ENCODE measurements at regions not wholly inside any gene's neighbourhood (a gene's known extent, or its start where the extent isn't known, plus 50 kb on each side); places are given as distances from the start of the nearest gene placed in this dataset.
"Not testable (repeated sequence)": the region's sequence is repeated elsewhere in the genome, so short reads cannot be mapped to it uniquely, and the experiment has no call there.

DNA sequence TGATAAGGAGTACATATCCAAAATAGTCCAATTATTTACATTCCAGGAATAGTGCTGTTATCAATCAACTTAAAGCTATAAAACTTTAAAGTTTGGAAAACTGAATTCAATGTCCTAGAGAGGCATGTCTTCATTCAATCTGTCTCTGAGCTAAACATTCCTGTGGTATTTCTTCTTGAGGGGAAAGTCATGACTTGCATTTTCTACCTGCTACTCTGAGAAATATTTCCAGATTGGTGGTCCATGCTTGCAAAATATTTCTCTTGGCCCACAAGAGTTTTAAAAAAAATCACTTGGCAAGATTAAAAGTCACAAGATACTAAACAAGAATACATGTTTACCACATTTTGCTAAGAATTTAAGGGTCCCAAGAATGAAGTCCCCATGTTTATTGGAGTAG lies 63.6 kb upstream of the HGF start:
- TF ChIP-seq, protein P1, sequence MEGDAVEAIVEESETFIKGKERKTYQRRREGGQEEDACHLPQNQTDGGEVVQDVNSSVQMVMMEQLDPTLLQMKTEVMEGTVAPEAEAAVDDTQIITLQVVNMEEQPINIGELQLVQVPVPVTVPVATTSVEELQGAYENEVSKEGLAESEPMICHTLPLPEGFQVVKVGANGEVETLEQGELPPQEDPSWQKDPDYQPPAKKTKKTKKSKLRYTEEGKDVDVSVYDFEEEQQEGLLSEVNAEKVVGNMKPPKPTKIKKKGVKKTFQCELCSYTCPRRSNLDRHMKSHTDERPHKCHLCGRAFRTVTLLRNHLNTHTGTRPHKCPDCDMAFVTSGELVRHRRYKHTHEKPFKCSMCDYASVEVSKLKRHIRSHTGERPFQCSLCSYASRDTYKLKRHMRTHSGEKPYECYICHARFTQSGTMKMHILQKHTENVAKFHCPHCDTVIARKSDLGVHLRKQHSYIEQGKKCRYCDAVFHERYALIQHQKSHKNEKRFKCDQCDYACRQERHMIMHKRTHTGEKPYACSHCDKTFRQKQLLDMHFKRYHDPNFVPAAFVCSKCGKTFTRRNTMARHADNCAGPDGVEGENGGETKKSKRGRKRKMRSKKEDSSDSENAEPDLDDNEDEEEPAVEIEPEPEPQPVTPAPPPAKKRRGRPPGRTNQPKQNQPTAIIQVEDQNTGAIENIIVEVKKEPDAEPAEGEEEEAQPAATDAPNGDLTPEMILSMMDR (conservative IDR thresholded peaks at IDR 0.05; ENCODE audit: low read length) = no peak
- TF ChIP-seq EZH2phosphoT487 (IDR thresholded peaks at IDR 0.05; ENCODE audit: borderline replicate concordance, low read depth, low read length) = no peak
- H3K36me3 ChIP-seq (ENCODE audit: insufficient read depth, low read length) = no peaks in the 10 kb centered on the region; the same call in 1 of the 2 replicates
- no TSS peak for BruUV-seq (replicated peaks)
- no peak overlapping the region for H3K27ac ChIP-seq (ENCODE audit: low read depth, low read length, poor library complexity, severe bottlenecking)
- intact Hi-C loops (cut with micrococcal nuclease; ENCODE audit: unreplicated experiment) = no loop called here
- peaks cover 25% of the 10 kb centered on the region; the same call in 1 of the 2 replicates for H3K9me3 ChIP-seq (ENCODE audit: low read length)
- no peaks in the 10 kb centered on the region for H3K79me2 ChIP-seq (ENCODE audit: insufficient read depth, low read depth, low read length)
- no peaks in the 10 kb centered on the region for H4K20me1 ChIP-seq (ENCODE audit: insufficient read depth, low read length)
- H2AFZ ChIP-seq (ENCODE audit: low read length) = no peak overlapping the region
- ChIA-PET POLR2A (interaction anchor here (1.2 to 1.6 kb wide), 2 partner anchors 13 to 22 kb away, joined by 4 read pairs; no protein-coding TSS in a partner anchor), CTCF (ENCODE audit: unreplicated experiment) (no interaction called here)
- H3K4me3 ChIP-seq (ENCODE audit: low read depth, low read length, poor library complexity, severe bottlenecking) = no peak overlapping the region
- no peak for DNase-seq (ENCODE audit: low spot score)
- no peak overlapping the region for H3K4me2 ChIP-seq (ENCODE audit: low read length)
- no peaks in the 10 kb centered on the region for H3K9me2 ChIP-seq (ENCODE audit: insufficient read depth, low read length)
- H3K4me1 ChIP-seq (ENCODE audit: insufficient read depth, low read length, poor library complexity, severe bottlenecking) = peaks cover 7% of the 10 kb centered on the region

DNA sequence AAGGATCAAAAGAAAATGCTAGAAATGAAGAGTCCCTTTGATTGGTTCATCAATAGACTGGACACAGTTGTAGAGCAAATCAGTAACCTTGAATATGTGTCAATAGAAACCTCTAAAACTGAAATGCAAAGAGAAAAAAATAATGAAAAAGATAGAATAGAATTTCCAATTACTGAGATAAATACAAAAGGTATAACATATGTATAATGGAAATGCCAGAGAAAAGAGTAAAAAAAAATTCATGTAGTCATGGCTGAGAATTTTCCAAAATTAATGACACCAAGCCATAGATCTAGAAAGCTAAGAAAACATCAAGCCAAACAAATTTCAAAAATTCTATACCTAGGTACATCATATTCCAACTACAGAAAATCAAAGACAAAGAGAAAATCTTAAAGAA lies 62.0 kb upstream of the HGF start:
- no peaks in the 10 kb centered on the region; the same call in 1 of the 2 replicates for H3K36me3 ChIP-seq (ENCODE audit: insufficient read depth, low read length)
- TF ChIP-seq, protein P1 (conservative IDR thresholded peaks at IDR 0.05; ENCODE audit: low read length) = no peak
- TF ChIP-seq EZH2phosphoT487 (IDR thresholded peaks at IDR 0.05; ENCODE audit: borderline replicate concordance, low read depth, low read length) = no peak
- intact Hi-C loops (cut with micrococcal nuclease; ENCODE audit: unreplicated experiment) = no loop called here
- no peaks in the 10 kb centered on the region for H4K20me1 ChIP-seq (ENCODE audit: insufficient read depth, low read length)
- ChIA-PET CTCF (ENCODE audit: unreplicated experiment) (no interaction called here), POLR2A (interaction anchor here (0.5 to 1.6 kb wide), 8 partner anchors 12 to 59 kb away, joined by 3 to 4 read pairs (median 4); no protein-coding TSS in a partner anchor)
- H3K9me2 ChIP-seq (ENCODE audit: insufficient read depth, low read length) = no peaks in the 10 kb centered on the region
- no peak overlapping the region for H2AFZ ChIP-seq (ENCODE audit: low read length)
- DNase-seq (ENCODE audit: low spot score) = no peak
- no peak overlapping the region for H3K27ac ChIP-seq (ENCODE audit: low read depth, low read length, poor library complexity, severe bottlenecking)
- H3K4me1 ChIP-seq (ENCODE audit: insufficient read depth, low read length, poor library complexity, severe bottlenecking) = no peaks in the 10 kb centered on the region
- H3K9me3 ChIP-seq (ENCODE audit: low read length) = peaks cover 25% of the 10 kb centered on the region; the same call in 1 of the 2 replicates
- no peak overlapping the region for H3K4me2 ChIP-seq (ENCODE audit: low read length)
- no peak overlapping the region for H3K4me3 ChIP-seq (ENCODE audit: low read depth, low read length, poor library complexity, severe bottlenecking)
- no TSS peak for BruUV-seq (replicated peaks)
- H3K79me2 ChIP-seq (ENCODE audit: insufficient read depth, low read depth, low read length) = no peaks in the 10 kb centered on the region

DNA sequence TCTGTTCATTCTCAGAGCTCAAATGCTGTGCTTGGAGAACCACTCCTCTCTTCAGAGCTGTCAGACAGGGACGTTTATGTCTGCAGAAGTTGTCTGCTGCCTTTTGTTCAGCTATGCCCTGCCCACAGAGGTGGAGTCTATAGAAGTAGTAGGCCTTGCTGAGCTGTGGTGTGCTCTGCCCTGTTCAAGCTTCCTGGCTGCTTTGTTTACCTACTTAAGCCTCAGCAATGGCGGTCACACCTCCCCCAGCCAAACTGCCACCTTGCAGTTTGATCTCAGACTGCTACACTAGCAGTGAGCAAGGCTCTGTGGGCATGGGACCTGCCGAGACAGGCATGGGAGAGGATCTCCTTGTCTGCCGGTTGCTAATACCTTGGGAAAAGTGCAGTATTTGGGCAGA lies 59.7 kb upstream of the HGF start:
- intact Hi-C loops (cut with micrococcal nuclease; ENCODE audit: unreplicated experiment) = not testable (repeated sequence)

More for the DNA sequence above, 59.7 kb upstream of the HGF start:
- H3K4me3 ChIP-seq (ENCODE audit: low read depth, low read length, poor library complexity, severe bottlenecking); H3K79me2 ChIP-seq (ENCODE audit: insufficient read depth, low read depth, low read length); H4K20me1 ChIP-seq (ENCODE audit: insufficient read depth, low read length); CTCF ChIA-PET (ENCODE audit: unreplicated experiment); H3K4me1 ChIP-seq (ENCODE audit: insufficient read depth, low read length, poor library complexity, severe bottlenecking); H3K27ac ChIP-seq (ENCODE audit: low read depth, low read length, poor library complexity, severe bottlenecking); H3K36me3 ChIP-seq (ENCODE audit: insufficient read depth, low read length); H2AFZ ChIP-seq (ENCODE audit: low read length); H3K9me2 ChIP-seq (ENCODE audit: insufficient read depth, low read length); BruUV-seq (replicated peaks); DNase-seq (ENCODE audit: low spot score); H3K4me2 ChIP-seq (ENCODE audit: low read length): not testable (repeated sequence)
- H3K9me3 ChIP-seq (ENCODE audit: low read length) = peaks cover 25% of the 10 kb centered on the region; the same call in 1 of the 2 replicates
- POLR2A ChIA-PET = interaction anchor here (0.6 to 1.7 kb wide), 2 partner anchors 10 to 839 kb away, joined by 3 to 4 read pairs; no protein-coding TSS in a partner anchor
